ENCODE measurements at regions not wholly inside any gene's neighbourhood (a gene's known extent, or its start where the extent isn't known, plus 50 kb on each side); places are given as distances from the start of the nearest gene placed in this dataset.
A peak's percentile ranks its signal among the peaks of the same experiment; 100 is the strongest.

GRCh38 chr3:36197151-36197550 is 183.2 kb upstream of the STAC start:
- TF ChIP-seq, protein P1, sequence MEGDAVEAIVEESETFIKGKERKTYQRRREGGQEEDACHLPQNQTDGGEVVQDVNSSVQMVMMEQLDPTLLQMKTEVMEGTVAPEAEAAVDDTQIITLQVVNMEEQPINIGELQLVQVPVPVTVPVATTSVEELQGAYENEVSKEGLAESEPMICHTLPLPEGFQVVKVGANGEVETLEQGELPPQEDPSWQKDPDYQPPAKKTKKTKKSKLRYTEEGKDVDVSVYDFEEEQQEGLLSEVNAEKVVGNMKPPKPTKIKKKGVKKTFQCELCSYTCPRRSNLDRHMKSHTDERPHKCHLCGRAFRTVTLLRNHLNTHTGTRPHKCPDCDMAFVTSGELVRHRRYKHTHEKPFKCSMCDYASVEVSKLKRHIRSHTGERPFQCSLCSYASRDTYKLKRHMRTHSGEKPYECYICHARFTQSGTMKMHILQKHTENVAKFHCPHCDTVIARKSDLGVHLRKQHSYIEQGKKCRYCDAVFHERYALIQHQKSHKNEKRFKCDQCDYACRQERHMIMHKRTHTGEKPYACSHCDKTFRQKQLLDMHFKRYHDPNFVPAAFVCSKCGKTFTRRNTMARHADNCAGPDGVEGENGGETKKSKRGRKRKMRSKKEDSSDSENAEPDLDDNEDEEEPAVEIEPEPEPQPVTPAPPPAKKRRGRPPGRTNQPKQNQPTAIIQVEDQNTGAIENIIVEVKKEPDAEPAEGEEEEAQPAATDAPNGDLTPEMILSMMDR (IDR thresholded peaks at IDR 0.05; ENCODE audit: low read depth, low read length): no peak
- DNase-seq (ENCODE audit: low read depth in 1 of 2, low spot score in 1 of 2): no peak
- Histone ChIP-seq H3K27ac (no peak overlapping the region), H3K4me1 (ENCODE audit: low read depth) (no peaks in the 10 kb centered on the region), H3K27me3 (no peaks in the 10 kb centered on the region), H3K36me3 (no peaks in the 10 kb centered on the region), H3K9me3 (ENCODE audit: low read depth) (no peaks in the 10 kb centered on the region), H3K4me3 (no peak overlapping the region)

- H3K36me3 ChIP-seq: no peaks in the 10 kb centered on the region
- no peaks in the 10 kb centered on the region for H3K9me3 ChIP-seq (ENCODE audit: low read depth)
- TF ChIP-seq, protein P1 (IDR thresholded peaks at IDR 0.05; ENCODE audit: low read depth, low read length): no peak
- H3K4me3 ChIP-seq: no peak overlapping the region
- no peak overlapping the region for H3K27ac ChIP-seq
- no peaks in the 10 kb centered on the region for H3K4me1 ChIP-seq (ENCODE audit: low read depth)
- DNase-seq (ENCODE audit: low read depth in 1 of 2, low spot score in 1 of 2): peak in 1 of 2 donors; percentile 38
- H3K27me3 ChIP-seq: no peaks in the 10 kb centered on the region
Observed at GRCh38 chr3:36201546-36201945, 178.8 kb upstream of the STAC start.

- Histone ChIP-seq H3K36me3 (no peaks in the 10 kb centered on the region), H3K27ac (no peak overlapping the region), H3K27me3 (no peaks in the 10 kb centered on the region), H3K9me3 (ENCODE audit: low read depth) (no peaks in the 10 kb centered on the region), H3K4me3 (no peak overlapping the region), H3K4me1 (ENCODE audit: low read depth) (no peaks in the 10 kb centered on the region)
- no peak for DNase-seq (ENCODE audit: low read depth in 1 of 2, low spot score in 1 of 2)
- TF ChIP-seq, protein P1 (IDR thresholded peaks at IDR 0.05; ENCODE audit: low read depth, low read length): no peak
Observed at GRCh38 chr3:36206956-36207580, 173.2 kb upstream of the STAC start.

- TF ChIP-seq, protein P1 (IDR thresholded peaks at IDR 0.05; ENCODE audit: low read depth, low read length): no peak
- no peak overlapping the region for H3K4me3 ChIP-seq
- no peaks in the 10 kb centered on the region for H3K27me3 ChIP-seq
- no peak overlapping the region for H3K27ac ChIP-seq
- no peaks in the 10 kb centered on the region for H3K36me3 ChIP-seq
- DNase-seq (ENCODE audit: low read depth in 1 of 2, low spot score in 1 of 2): no peak
- no peaks in the 10 kb centered on the region for H3K4me1 ChIP-seq (ENCODE audit: low read depth)
- no peaks in the 10 kb centered on the region for H3K9me3 ChIP-seq (ENCODE audit: low read depth)
Observed at GRCh38 chr3:36210840-36211651, 169.3 kb upstream of the STAC start.

DNA sequence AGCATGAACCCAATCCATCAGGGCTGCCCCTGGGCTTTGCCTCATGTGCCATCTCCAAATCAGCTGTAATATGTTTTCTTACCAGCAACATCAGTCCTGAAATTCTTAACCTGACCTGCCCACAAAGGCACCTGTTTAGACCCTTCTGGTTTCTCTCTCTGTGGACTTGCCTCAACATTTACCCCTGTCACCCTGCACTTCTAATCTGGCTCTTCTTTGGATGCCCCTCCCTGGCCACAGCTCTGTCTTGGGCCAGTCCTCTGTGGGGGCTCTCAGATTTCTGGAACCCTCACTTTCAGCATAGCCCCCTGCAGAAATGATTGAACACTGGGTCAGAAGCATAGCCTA is 168.7 kb upstream of the STAC start:
- H3K9me3 ChIP-seq (ENCODE audit: low read depth): no peaks in the 10 kb centered on the region
- H3K27ac ChIP-seq: no peak overlapping the region
- no peaks in the 10 kb centered on the region for H3K36me3 ChIP-seq
- TF ChIP-seq, protein P1 (IDR thresholded peaks at IDR 0.05; ENCODE audit: low read depth, low read length): no peak
- no peak overlapping the region for H3K4me3 ChIP-seq
- no peaks in the 10 kb centered on the region for H3K4me1 ChIP-seq (ENCODE audit: low read depth)
- no peak for DNase-seq (ENCODE audit: low read depth in 1 of 2, low spot score in 1 of 2)
- H3K27me3 ChIP-seq: no peaks in the 10 kb centered on the region
